Activated CD4-positive, alpha-beta memory T cell treated with anti-CD3 and anti-CD28 coated beads, Interleukin-2, amount 10 ng/mL, durations not matched to agents 7 days and 5 days (primary cell): ENCODE measurements at regions not wholly inside any gene's neighbourhood (a gene's known extent, or its start where the extent isn't known, plus 50 kb on each side); places are given as distances from the start of the nearest gene placed in this dataset.

ENCODE experiments used
- CTCF ChIA-PET: fragments of 350-600 bp; sonication (Branson Sonifier 250); formaldehyde crosslinking; loops from one replicate; lab custom pipeline; 2021; ENCODE audit warnings: antibody characterized with exemption, inconsistent platforms; lab: Charles Lee
- POLR2A ChIA-PET: fragments of 350-600 bp; sonication (Branson Sonifier 250); formaldehyde crosslinking; loops from one replicate; lab custom pipeline; 2021; ENCODE audit warnings: antibody characterized with exemption; lab: Charles Lee
- DNase-seq: peaks from one replicate; pipeline ENCODE4 v3.0.0-alpha.2; 2020
- H3K27ac Mint-ChIP-seq: one replicate; pipeline ENCODE4 v1.8.0; 2021; ENCODE audit warnings: mild to moderate bottlenecking, mixed read lengths
- H3K27me3 Mint-ChIP-seq: one replicate; pipeline ENCODE4 v1.8.0; 2021; ENCODE audit warnings: mixed read lengths
- H3K36me3 Mint-ChIP-seq: one replicate; pipeline ENCODE4 v1.8.0; 2021; ENCODE audit warnings: low read depth, mixed read lengths
- H3K4me1 Mint-ChIP-seq: one replicate; pipeline ENCODE4 v1.8.0; 2021; ENCODE audit warnings: mixed read lengths
- H3K4me3 Mint-ChIP-seq: one replicate; pipeline ENCODE4 v1.8.0; 2021; ENCODE audit warnings: mild to moderate bottlenecking, mixed read lengths
- H3K9me3 Mint-ChIP-seq: one replicate; pipeline ENCODE4 v1.8.0; 2021; ENCODE audit warnings: mixed read lengths

DNA sequence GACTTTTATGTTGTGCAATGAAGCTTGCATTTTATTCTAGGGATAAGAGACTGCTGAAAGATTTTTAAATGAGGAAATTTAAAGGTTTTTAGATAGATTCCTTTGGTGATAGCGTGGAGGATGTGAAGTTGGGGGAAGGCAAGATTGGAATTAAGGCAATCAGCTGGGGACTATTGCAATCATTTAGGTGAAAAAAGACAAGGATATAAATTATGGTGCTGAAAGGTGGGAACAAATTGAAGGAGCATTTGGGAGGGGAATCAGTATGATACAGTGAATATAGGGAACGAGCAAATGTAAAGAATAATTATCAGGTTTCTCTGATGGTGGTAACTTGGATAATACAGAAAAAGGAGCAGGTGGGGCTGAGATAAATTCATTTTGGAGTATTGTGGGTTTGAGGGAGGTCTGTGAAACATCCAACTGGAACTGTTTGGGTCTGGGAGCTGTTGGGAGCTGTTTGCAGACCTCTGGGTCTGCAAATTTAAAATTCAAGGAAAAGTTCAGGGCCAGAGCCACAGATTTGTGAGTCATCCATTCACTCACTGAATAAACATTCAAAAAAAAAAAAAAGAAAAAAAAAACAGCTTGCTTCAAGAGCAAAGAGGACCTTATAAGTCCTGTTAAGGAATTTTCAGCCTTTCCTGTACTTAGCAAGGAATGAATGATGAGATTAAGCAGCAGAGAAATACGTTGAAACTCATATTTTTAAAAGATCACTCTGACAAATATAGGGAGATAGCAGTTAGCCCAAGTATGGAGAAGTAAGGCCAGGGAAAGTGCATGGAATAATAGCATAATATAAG lies 257.5 kb upstream of the FN1 start:
- no peaks in the 10 kb centered on the region for H3K4me1 Mint-ChIP-seq
- no peaks in the 10 kb centered on the region for H3K9me3 Mint-ChIP-seq
- H3K36me3 Mint-ChIP-seq: no peaks in the 10 kb centered on the region
- no peak for DNase-seq
- ChIA-PET POLR2A (no interaction called here), CTCF (no interaction called here)
- H3K27ac Mint-ChIP-seq: no peak overlapping the region
- no peak overlapping the region for H3K4me3 Mint-ChIP-seq
- no peaks in the 10 kb centered on the region for H3K27me3 Mint-ChIP-seq

DNA sequence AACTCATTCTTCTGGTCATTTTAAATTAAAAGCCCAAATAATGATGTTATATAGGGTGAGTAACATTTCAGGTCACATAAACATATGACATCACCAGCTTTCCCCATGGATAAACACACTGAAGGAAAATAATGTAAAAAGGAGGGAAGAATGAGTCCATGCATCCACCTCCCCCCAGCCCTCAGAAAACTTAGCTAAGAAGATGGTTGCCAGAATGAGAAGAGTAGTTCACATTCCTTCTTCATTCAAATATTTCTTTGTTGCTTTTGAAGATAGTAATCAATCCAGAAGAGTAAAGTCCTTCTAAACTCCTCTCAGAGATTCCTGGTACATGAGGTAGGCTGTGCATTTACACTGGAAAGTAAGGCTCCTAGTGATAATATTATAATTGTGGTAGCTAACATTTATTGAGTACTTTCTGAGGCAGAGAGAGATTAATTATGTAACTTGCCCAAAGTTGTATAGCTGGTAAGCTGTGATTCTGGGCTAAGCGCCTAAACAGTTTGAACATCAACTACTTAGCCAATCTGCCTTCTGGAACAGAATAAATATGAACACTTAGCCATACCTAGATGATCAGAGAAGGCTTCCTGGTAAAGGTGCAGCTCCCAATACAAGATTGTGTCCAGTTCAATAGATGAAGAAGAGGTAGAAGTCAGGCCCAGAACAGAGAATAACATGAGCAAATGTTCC lies 256.7 kb upstream of the FN1 start:
- no peaks in the 10 kb centered on the region for H3K27me3 Mint-ChIP-seq
- no peaks in the 10 kb centered on the region for H3K4me1 Mint-ChIP-seq
- no peaks in the 10 kb centered on the region for H3K36me3 Mint-ChIP-seq
- H3K9me3 Mint-ChIP-seq: no peaks in the 10 kb centered on the region
- POLR2A ChIA-PET: no interaction called here
- no peak overlapping the region for H3K27ac Mint-ChIP-seq
- no peak overlapping the region for H3K4me3 Mint-ChIP-seq
- no peak for DNase-seq
- CTCF ChIA-PET: no interaction called here

DNA sequence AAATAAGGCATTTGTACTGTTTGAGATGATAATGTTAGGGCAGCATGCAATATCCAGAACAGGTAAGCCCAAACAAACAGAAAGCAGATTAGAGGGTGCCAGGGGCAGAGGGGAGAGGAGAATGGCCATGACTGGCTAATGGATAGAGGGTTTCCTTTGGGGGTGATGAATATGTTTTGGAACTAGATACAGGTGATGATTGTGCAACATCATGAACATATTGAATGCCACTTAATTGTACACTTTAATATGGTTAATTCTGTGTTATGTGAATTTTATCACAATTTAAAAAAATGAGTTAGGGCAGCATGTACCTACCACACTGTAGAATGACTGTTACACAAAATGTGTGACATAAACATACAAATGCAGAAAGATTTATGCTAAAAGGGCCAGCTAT lies 255.5 kb upstream of the FN1 start:
- ChIA-PET CTCF (no interaction called here), POLR2A (no interaction called here)

DNA sequence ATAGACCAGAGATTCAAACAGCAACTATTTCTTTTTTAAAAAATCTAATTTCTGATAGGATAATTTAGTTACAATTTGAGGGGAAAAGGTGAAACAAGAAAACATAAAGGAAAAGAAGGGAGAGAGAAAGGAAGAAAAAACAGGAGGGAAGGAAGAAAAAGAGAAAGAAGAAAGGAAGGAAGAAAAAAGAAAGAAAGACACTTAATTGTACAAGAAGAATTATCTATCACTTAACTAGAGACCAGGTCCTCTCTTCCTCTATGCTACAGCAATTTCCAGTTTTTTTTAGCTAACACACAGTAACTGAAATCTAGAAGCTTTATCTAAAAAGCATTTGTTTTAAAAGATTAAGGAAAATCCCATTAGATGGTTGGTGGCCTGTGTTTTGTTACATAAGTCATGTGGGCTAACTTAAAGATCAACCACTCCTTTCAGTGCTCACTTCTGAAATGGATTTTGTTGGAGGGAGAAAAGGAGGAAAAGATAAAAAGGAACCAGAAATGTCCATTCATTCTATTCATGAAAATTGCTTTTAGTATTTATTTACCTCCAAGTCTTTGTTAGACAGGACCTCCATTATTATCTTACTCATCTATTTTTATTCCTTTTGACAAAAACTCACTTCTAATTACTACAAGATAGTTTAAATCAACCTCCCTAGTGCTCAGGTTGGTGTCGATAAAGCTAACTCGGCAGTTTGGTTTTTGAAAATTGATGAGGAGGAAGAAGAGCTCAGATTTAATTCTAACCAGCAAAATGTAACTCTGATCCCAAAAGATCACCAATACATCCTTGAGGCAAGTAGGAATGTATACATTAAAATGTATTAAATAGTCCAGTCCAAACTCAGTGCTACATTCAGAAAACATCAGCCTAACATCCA lies 251.5 kb upstream of the FN1 start:
- Mint-ChIP-seq H3K27me3 (no peaks in the 10 kb centered on the region), H3K9me3 (peaks cover 10% of the 10 kb centered on the region)
- no peak for DNase-seq

More for the DNA sequence above, 255.5 kb upstream of the FN1 start:
- Mint-ChIP-seq H3K9me3 (no peaks in the 10 kb centered on the region), H3K27me3 (no peaks in the 10 kb centered on the region), H3K36me3 (no peaks in the 10 kb centered on the region), H3K4me1 (no peaks in the 10 kb centered on the region), H3K4me3 (no peak overlapping the region), H3K27ac (no peak overlapping the region)
- DNase-seq: no peak

DNA sequence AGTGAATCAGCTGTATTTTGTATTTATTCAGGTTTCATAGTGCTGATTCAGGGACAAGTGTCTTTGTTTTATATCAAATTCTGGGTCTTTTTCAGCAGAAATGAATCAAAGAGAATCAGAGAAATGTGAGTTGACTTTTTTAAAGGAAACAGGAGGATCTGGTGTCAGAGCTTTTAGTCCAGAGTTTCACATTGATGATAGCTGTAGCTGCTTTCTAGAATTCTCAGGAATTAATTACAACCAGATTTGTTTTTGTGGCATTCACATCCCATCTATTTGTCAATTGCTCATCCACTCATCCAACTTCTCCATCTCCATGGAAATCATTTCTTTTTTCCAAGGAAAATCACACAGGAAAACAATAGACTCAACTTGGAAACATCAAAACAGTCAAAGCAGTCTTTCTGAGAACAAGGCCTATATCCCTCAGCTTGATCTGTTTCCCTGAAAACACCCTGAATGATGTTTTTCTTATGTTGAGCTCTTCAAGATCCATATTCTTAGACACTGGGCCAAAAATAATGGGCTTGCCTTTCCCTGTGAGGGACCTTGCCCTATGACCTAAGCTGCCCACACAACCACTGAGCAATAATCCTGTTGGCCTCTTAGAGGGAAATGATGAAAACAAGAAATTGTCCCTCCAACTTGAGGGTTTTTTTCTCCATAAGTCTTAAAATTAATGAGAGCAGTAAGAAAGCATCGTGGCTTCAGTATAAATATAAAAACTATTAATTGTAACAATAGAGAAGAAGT lies 249.5 kb upstream of the FN1 start:
- CTCF ChIA-PET: no interaction called here
- POLR2A ChIA-PET: no interaction called here

More for the DNA sequence above, 251.5 kb upstream of the FN1 start:
- CTCF ChIA-PET: no interaction called here
- Mint-ChIP-seq H3K4me3 (no peak overlapping the region), H3K4me1 (no peaks in the 10 kb centered on the region), H3K27ac (no peak overlapping the region), H3K36me3 (no peaks in the 10 kb centered on the region)
- POLR2A ChIA-PET: no interaction called here

DNA sequence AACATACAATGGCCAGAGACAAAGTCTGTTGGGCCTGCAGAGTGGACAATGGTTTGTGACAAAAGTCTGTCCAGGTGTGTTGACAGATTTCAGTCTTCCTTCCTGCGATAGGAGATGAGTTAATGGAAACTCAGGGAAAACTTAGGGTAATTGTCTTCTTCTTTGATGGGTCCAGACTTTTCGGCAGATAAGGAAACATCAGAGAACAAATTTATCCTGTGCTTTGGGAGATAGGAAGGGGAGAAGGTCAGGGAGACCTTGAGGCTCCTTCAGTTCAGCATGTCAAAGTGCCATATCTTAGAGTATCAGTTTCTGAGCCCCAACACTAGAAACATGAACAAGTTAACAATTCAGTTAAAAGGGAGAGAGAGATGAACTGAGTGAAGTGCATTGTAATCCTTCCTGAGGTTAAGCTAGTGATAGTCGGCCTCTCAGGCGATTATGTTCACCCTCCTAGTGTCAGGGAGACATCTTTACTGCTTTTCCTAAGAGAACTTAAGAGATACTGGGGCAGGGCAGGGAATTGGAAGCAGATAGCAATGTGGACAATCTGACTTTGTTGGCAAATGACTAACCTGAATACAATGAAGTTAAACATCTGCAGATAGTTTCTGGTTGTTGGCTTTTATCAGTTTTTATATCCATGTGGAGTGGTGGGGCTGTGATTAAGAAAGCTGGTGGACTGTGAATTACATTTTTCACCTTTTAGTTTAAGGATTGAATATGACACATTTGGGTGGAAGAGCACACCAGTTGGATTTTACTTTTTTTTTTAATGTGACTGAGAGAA lies 248.8 kb upstream of the FN1 start:
- H3K4me1 Mint-ChIP-seq: peaks cover 16% of the 10 kb centered on the region
- H3K27ac Mint-ChIP-seq: no peak overlapping the region
- no peaks in the 10 kb centered on the region for H3K27me3 Mint-ChIP-seq
- CTCF ChIA-PET: no interaction called here
- DNase-seq: no peak
- no peaks in the 10 kb centered on the region for H3K36me3 Mint-ChIP-seq
- POLR2A ChIA-PET: no interaction called here
- H3K9me3 Mint-ChIP-seq: peaks cover 10% of the 10 kb centered on the region
- H3K4me3 Mint-ChIP-seq: no peak overlapping the region

More for the DNA sequence above, 249.5 kb upstream of the FN1 start:
- Mint-ChIP-seq H3K9me3 (peaks cover 10% of the 10 kb centered on the region), H3K27ac (no peak overlapping the region), H3K36me3 (no peaks in the 10 kb centered on the region), H3K4me1 (peaks cover 16% of the 10 kb centered on the region), H3K27me3 (no peaks in the 10 kb centered on the region), H3K4me3 (no peak overlapping the region)
- no peak for DNase-seq

DNA sequence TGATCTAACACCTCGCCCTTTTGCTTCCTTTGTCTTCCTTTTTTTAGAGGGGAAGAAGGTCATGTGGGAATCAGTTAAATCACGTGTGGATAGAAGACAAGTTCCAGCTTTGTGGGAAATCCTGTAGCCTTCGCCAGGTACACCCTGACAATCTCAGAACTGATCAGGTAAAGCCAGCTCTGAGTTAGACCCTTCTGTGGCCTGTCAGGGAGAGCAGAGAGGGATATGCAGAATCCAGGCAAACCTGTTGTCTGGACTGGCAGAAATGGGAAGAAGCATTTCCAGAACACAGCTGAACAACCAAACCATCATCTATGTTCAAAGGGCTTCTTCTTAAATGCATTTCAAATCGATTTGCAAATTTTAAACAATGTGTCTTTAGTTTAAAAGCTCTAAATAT lies 247.4 kb upstream of the FN1 start:
- DNase-seq: no peak
- peaks cover 10% of the 10 kb centered on the region for H3K9me3 Mint-ChIP-seq
- H3K27me3 Mint-ChIP-seq: no peaks in the 10 kb centered on the region
- POLR2A ChIA-PET: no interaction called here
- CTCF ChIA-PET: no interaction called here
- no peak overlapping the region for H3K27ac Mint-ChIP-seq
- peaks cover 16% of the 10 kb centered on the region for H3K4me1 Mint-ChIP-seq
- no peaks in the 10 kb centered on the region for H3K36me3 Mint-ChIP-seq
- no peak overlapping the region for H3K4me3 Mint-ChIP-seq

DNA sequence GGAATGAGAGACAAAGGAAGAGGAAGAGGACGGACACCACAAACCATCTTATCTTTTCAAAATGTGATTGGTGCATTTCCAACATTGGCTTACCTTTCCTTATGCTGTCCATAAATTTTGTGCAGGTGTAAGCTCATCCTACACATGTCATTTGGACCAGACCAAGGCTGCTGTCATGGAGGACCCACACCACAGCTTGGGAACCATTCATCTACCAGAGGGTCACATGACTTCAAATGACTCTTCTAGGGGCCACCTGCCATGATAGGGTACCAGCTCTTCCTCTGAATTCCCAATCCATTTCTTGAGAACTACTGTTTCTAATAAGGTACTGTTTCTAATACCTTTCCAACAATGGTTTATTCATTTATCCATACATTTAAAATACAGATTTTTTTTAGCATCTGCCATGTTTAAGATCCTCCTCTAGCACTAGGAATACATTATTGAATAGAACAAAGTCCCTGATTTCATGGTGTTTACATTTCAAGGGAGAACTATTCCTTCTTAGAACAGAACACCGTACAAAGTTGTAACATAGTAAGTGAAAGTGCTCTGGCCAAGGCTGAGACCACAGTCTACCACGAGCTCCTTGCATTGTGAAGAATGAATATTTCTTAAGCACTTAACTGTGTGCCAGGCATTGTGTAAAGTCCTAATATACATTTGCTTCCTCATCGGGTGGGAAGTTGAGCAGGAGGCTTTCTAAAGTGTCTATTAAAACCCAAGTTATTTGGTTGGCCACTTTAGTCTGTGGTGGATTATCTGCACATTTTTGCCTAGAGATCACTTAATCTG lies 246.1 kb upstream of the FN1 start:
- POLR2A ChIA-PET: no interaction called here
- H3K9me3 Mint-ChIP-seq: peaks cover 10% of the 10 kb centered on the region
- no peak overlapping the region for H3K4me3 Mint-ChIP-seq
- H3K4me1 Mint-ChIP-seq: peaks cover 16% of the 10 kb centered on the region
- no peaks in the 10 kb centered on the region for H3K36me3 Mint-ChIP-seq
- no peak overlapping the region for H3K27ac Mint-ChIP-seq
- DNase-seq: no peak
- CTCF ChIA-PET: no interaction called here
- no peaks in the 10 kb centered on the region for H3K27me3 Mint-ChIP-seq

DNA sequence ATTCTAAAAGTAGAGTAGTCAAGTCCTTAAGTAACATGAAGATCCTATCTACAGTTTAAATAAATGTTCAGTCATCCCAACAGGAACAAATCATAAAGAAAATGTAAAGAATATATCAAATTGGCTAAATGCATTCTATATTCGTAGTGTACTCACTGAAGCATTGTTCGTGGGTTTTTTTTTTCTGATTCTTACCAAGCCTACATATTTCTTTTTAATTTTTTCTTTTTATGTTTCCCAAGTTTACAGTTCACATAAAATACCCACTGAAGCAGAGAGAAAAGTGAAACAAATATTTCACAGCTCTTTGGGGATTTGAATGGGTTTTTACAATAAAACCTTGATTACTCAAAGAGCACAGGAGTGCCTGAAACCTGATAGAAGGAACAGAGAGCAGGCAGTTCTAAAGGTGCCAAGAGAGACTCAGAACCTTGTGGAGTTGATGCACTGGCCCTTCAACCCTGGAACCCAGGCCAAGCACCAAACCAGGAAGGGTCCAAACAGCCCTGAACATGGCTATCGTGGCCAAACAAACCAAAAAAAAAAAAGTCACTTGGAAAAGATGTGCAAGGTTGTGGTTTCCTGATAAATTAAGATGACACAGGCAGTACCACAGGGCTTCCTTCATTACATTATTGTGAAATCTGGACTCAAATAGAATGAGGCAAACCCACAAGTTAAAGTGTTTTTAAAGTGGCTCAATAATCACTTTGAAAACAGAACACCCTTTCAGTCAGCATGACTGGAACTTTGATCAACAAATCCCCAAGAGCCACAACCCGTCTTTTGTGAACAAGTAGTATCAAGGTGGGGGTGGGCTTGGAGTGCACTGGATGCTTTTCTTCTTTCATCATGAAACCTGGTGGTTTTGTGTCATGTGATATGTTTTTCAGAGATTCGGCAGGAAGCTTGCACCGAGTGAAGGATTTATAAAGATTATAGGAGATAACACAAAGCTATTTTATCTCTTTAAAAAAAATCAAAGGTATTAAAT lies 245.0 kb upstream of the FN1 start:
- DNase-seq: peak; percentile 18
- Mint-ChIP-seq H3K9me3 (peaks cover 10% of the 10 kb centered on the region), H3K36me3 (no peaks in the 10 kb centered on the region), H3K4me3 (no peak overlapping the region), H3K4me1 (peaks cover 16% of the 10 kb centered on the region), H3K27me3 (no peaks in the 10 kb centered on the region), H3K27ac (peak overlapping the region; percentile 36)
- ChIA-PET POLR2A (no interaction called here), CTCF (no interaction called here)

DNA sequence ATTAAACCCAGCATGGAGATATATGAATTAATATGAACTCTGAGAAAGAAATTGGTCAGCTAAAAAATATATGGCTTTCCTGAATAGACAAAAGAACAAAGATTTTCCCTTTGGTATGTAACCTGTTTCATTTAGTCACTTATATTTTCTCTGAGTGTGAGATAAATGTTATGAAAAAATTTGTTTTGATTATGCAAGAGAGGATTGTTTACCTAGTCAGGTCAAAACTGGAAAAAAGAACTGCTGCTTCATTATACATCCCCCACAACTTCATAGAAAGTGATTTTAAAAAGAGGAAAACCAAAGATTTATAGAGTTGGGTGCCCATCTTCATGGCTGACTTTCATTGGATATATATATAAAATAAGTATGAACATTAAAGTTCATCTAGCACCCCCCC lies 242.2 kb upstream of the FN1 start:
- Mint-ChIP-seq H3K4me3 (no peak overlapping the region), H3K36me3 (no peaks in the 10 kb centered on the region), H3K4me1 (peaks cover 16% of the 10 kb centered on the region), H3K27me3 (no peaks in the 10 kb centered on the region), H3K27ac (no peak overlapping the region), H3K9me3 (no peaks in the 10 kb centered on the region)
- DNase-seq: no peak
- POLR2A ChIA-PET: no interaction called here
- CTCF ChIA-PET: no interaction called here

DNA sequence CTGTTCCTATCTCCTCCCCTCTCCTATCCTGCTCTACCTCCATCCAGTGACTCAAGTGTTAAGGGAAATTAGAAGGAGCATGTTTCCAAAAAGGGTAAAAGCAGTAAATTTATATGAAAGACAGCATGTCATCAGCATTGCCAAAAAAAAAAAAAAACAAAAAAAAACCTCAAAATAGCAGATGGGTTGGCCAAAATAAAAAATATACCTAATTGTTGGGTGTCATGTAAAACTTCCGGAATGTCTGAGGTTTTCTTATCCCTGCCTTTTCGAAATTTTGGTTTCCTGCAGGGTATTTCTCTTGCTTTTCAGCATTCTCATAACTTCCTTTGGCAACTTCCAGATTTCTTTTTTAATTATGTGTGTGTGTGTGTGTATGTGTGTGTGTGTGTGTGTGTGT lies 241.6 kb upstream of the FN1 start:
- Mint-ChIP-seq H3K4me3 (no peak overlapping the region), H3K27me3 (no peaks in the 10 kb centered on the region), H3K36me3 (no peaks in the 10 kb centered on the region), H3K9me3 (no peaks in the 10 kb centered on the region), H3K4me1 (peaks cover 16% of the 10 kb centered on the region), H3K27ac (no peak overlapping the region)
- DNase-seq: no peak
- ChIA-PET POLR2A (no interaction called here), CTCF (interaction anchor here (0.7 kb wide), 1 partner anchor 275 kb away, joined by 3 read pairs; no protein-coding TSS in a partner anchor)
